NCI-H2171 treated with DMSO at 0.1 percent for 48 hours (cell line): ENCODE measurements at regions not wholly inside any gene's neighbourhood (a gene's known extent, or its start where the extent isn't known, plus 50 kb on each side); places are given as distances from the start of the nearest gene placed in this dataset.
A peak's percentile ranks its signal among the peaks of the same experiment; 100 is the strongest.
"Not testable (repeated sequence)": the region's sequence is repeated elsewhere in the genome, so short reads cannot be mapped to it uniquely, and the experiment has no call there.

Source experiments
- DNase-seq: peaks from one replicate; lab custom pipeline; 2025; lab: John Stamatoyannopoulos, UW

- no peak for DNase-seq
Measured at GRCh38 chr14:100419856-100420255, 96.7 kb downstream of the SLC25A47 start.

DNA sequence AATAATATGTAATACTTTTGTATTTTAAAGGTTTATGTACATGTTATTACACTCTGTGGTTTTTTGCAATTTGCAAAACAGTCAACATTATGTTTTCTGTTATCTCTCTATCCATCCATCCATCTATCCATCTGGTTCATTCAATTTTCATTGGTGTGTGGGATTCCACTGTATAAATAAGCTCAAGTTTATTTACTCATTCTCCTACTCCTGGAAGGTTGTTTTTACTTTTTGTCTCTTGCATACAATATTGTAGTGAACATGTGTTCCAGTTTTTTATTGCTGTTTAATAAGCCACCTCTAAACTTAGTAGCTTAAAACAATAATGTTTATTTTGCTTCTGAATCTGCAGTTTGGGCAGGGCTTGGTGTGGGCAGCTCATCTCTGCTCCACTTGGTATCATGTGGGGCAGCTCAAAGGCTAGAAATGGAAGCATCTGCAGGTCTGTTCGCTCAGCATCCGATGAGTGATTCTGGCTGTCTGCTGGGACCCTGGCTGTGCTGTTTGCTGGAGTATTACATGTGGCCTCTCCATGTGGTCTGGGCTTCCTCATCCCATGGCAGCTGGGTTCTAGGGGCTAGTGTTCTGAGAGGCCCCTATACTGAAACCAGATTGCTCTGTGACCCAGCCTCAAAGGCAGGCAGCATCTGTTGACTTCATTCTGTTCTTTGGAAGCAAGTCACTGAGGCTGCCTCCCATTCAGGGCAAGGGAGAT is 98.8 kb downstream of the SLC25A47 start:
- peak; percentile 71 for DNase-seq

DNA sequence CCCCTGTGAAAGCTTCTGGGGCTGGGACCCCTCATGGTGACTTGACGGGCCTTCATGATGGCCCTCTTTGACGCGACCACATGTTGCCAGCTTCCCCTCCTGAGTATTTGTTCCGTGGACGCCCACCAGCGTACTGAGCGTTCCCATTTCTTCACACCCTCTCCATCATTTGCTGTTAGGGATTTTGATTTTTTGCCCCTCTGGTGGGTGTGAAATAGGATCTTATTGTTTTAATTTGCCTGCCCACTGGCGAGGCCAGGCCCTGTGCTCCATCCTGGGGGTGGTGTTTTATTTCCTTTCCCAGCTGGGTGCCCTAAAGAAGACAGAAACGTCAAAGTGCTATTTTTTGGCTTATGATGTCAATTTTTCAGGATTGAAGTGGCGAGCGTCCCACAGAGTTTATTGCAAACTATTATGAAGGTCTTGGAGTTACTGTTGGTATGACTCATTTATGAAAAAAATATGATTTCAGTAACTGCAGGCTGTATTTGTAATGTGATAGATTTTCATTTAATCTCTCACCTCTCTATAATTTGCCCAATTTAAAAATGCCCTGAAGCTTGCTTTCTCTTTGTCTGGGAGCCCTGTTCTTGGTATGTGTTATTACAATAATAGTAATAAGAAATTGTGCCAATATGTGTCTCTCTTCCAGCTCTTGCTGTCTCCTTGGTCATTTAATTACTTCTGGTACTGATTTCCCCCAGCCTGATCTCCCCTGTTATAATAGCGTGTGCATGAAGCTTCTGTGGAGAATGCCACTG is 99.6 kb downstream of the SLC25A47 start:
- no peak for DNase-seq

DNA sequence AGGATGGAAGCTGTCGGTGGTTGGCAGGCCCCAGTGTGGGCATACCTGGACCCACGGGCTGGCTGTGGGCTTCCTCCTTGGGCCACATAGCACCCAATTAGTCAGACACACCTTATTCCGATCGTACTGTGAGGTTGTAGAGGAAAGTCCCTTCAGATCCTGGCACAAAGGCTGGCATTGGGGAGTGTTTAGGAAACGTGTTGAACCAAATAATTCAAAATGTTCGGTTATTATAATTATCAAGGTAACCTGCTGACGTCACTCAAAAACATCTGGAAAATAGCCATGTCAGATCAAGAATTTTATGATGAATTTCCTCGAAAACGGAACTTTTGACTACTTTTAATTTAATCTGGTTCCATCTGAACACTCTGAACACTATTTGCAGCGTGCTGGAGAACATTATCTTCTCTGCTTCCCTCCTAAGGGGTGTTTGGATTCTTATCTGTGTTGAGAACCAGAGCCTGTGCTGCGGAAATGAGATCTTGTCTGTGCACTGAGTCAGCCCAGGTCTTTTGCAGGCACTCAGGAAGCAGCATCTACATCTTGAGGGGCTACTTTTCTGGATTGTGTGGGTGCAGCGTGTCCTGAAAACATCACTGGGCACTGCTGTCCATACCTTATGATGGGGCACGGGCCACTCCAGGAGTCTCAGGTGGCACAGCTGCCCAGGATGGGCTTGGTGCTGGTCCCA is 100.3 kb downstream of the SLC25A47 start:
- DNase-seq = no peak

GRCh38 chr14:100424504-100425428 is 101.6 kb downstream of the SLC25A47 start:
- DNase-seq = no peak

DNA sequence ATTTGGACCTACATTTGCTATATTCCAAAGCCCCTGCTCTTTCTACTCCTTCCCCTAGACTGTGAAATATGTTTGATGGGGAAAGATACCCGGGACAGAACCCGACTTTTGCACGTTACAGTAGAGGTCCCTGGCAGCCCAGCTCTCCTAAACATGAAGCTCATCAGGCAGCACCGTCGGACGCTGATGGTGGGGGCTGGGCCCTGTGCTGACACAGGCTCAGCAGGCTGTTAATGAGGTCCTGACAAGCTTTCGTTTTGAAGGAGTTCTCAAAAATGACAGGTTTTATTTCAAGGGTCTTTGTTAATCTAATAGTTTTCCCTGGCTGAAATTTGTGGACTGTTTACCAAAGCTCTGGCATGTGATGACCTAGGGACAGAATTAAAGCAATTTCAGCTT is 102.3 kb downstream of the SLC25A47 start:
- DNase-seq = no peak

GRCh38 chr14:100426314-100426713 is 103.2 kb downstream of the SLC25A47 start:
- DNase-seq = no peak

DNA sequence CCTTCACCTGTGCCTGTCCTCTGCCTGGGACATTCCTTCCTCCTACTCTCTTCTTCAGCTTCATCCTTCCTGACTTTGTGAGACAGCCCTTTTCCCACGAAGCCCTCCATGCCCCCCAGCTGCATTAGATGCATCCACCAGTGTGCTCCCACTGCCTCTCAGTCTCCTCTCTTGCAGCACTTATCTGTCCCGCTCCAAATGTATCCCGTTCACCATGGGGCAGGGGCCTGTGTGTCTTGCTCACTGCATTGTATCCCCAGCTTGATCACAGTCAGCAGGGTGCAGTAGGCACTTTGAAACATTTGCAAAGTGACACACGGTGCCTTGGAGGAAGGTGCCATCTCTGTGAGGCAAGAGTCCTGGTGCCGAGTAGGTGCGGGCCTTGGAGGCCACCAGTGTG is 104.0 kb downstream of the SLC25A47 start:
- DNase-seq = no peak

DNA sequence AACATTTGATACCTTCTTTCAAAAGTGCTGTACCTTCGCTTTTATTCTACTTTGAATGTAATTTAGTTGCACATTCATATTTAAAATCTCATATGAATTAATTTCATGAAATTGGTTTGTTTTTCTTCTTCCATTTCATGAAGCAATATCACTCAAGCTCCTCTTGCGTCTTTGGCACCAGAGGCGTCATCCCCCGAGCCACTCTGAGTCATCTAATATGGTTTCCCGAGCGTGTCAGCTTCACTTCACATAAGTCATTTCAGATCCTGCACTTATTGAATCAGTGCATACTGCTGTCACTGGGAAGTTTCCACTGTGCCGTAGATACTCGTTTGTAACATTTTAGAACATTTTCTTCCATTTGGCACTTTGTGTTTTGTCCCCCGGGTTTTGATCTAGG is 105.6 kb downstream of the SLC25A47 start:
- DNase-seq = no peak

DNA sequence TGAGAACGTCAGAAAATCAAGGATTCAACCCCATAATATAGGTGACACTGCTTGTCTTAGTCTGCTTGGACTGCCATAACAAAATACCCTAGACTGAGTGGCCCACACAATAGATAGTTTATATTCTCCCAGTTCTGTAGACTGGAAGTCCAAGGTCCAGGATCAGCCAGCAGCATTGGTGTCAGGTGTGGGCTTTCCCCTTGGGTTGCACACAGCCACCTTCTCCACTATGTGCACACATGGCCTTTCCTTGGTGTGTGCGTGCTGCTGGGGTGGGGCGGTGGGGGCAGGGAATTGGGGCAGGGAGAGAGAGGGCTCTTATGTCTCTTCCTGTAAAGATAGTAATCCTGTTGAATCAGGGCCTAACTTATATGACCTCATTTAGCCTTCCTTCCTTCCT is 106.4 kb downstream of the SLC25A47 start:
- DNase-seq = no peak

GRCh38 chr14:100430571-100430970 is 107.4 kb downstream of the SLC25A47 start:
- no peak for DNase-seq

- DNase-seq = not testable (repeated sequence)
Measured at GRCh38 chr14:100431461-100431860, 108.3 kb downstream of the SLC25A47 start.

DNA sequence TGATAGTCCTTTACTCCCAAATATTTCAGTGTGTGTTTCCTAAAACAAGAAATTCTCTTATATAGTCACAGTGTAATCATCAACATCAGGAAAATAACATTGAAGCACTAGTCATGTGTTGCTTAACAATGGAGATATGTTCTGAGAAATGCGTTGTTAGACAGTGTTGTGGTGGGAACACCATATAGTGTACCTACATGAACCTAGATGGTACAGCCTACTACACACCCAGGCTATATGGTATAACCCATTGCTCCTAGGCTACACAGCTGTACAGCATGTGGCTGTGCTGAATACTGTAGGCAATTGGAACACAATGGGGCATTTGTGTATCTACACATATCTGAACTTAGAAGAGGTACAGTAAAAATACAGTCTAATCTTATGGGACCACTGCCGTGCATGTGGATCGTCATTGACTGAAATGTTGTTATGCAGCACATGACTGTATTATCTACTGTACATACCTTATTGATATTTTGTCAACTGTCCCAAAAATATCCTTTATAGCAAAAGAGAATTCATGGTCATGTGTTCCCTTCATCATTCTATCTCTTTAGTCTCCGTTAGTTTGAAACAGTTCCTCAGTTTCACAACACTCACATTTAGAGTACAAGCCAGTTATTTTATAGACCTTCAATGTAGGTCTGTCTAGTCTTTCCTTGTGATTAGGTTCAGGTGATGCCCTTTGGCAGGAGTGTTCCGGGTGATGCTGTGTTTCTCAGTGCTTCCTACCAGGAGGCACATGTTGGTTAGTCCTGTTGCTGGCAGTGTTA is 109.7 kb downstream of the SLC25A47 start:
- DNase-seq = no peak

- no peak for DNase-seq
Measured at GRCh38 chr14:100433428-100433814, 110.3 kb downstream of the SLC25A47 start.

DNA sequence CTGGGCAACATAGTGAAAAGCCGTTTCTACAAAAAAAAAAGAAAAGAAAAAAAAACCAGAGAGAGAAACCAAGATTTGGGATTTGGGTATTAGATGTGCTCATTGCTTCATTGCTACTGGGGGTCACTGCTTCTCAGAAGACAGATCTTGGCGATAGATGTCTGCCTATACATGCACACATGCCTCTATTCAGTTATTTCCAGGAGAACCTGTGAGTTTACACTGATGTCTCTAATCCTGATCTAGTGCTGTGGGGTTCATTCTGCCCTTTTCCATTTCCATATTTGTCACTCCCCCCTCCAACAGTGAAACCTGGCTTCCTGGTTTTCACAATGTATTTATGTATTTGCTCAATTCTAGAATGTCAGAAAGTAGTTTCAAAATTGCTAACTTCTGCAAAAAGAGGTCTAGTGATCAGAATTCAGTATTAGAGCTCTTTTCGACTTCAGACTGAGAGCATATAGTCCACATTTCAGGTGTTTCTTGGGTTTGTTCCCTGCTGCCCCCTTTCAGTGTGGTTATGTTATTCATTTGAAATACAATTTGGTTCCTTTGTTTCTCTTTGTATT is 111.0 kb downstream of the SLC25A47 start:
- DNase-seq = no peak

- DNase-seq = no peak
Measured at GRCh38 chr14:100434911-100435438, 111.8 kb downstream of the SLC25A47 start.

DNA sequence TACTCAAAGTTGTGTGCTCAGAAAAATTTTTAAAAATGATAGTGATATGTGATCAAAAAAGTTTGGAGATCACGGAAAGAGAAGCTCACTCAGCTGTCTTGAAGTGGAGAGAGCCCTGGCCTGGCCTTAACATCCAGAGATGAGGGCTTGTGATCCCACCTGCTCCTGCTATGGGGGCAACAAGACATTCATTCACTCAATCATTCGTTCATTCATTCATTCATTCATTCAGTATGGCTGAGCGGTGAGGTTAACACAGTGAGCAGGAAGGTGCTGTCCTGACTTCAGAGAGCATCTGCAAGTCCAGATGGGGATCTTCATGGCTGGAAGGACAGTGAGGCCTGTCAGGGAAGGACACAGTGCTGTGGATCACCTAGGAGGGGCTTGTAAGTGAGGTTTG is 112.3 kb downstream of the SLC25A47 start:
- DNase-seq = no peak

GRCh38 chr14:100436745-100437406 is 113.7 kb downstream of the SLC25A47 start:
- DNase-seq = peak; percentile 100

GRCh38 chr14:100438271-100438670 is 115.1 kb downstream of the SLC25A47 start:
- no peak for DNase-seq
